SK-N-MC (cell line): ENCODE measurements at regions not wholly inside any gene's neighbourhood (a gene's known extent, or its start where the extent isn't known, plus 50 kb on each side); places are given as distances from the start of the nearest gene placed in this dataset.

Experiments used
- EZH2 ChIP-seq: fragments of 200-600 bp; sonication (generic); IDR thresholded peaks from one replicate; pipeline ENCODE4 v1.6.1; 2017; ENCODE audit warnings: antibody characterized with exemption
- FOXP2 ChIP-seq: optimal IDR thresholded peaks from 2 replicates; pipeline ENCODE3; 2011; ENCODE audit warnings: mild to moderate bottlenecking, moderate library complexity; ENCODE audit not compliant: insufficient read depth; ENCODE audit errors: extremely low read length, control extremely low read depth
- POLR2AphosphoS5 ChIP-seq: IDR thresholded peaks from 2 replicates; pipeline ENCODE4 v1.6.1; 2012; ENCODE audit warnings: mild to moderate bottlenecking, low read depth, low read length, borderline replicate concordance

- TF ChIP-seq POLR2AphosphoS5 (no peak), FOXP2 (no peak), EZH2 (no peak)
Observed at GRCh38 chr10:90982406-90983008, 61.6 kb upstream of the ANKRD1 start.
